GM19238 (cell line): ENCODE measurements at regions not wholly inside any gene's neighbourhood (a gene's known extent, or its start where the extent isn't known, plus 50 kb on each side); places are given as distances from the start of the nearest gene placed in this dataset.
"Not testable (repeated sequence)": the region's sequence is repeated elsewhere in the genome, so short reads cannot be mapped to it uniquely, and the experiment has no call there.

Experiments
- DNase-seq: peaks from one replicate; pipeline ENCODE4 v3.0.0; 2011; ENCODE audit warnings: low spot score; ENCODE audit not compliant: insufficient read length

- peak; percentile 11 for DNase-seq
These were observed 252.6 kb upstream of the ANKRD30A start for GRCh38 chr10:36872702-36873393.

- DNase-seq: no peak
These were observed 284.6 kb upstream of the ANKRD30A start for GRCh38 chr10:36840788-36841187.

- DNase-seq: no peak
These were observed 288.0 kb upstream of the ANKRD30A start for GRCh38 chr10:36837416-36837815.

GRCh38 chr10:36819781-36820180 lies 305.6 kb upstream of the ANKRD30A start:
- no peak for DNase-seq

GRCh38 chr10:36817898-36818297 lies 307.5 kb upstream of the ANKRD30A start:
- no peak for DNase-seq

GRCh38 chr10:36808625-36809362 lies 316.6 kb upstream of the ANKRD30A start:
- DNase-seq: no peak

GRCh38 chr10:36803229-36803628 lies 322.2 kb upstream of the ANKRD30A start:
- DNase-seq: no peak

- DNase-seq: no peak
These were observed 322.8 kb upstream of the ANKRD30A start for GRCh38 chr10:36802490-36803153.

GRCh38 chr10:36801660-36802059 lies 323.7 kb upstream of the ANKRD30A start:
- no peak for DNase-seq

- DNase-seq: no peak
These were observed 330.4 kb upstream of the ANKRD30A start for GRCh38 chr10:36794981-36795380.

- DNase-seq: no peak
These were observed 335.4 kb upstream of the ANKRD30A start for GRCh38 chr10:36789974-36790373.

GRCh38 chr10:36788152-36788551 lies 337.2 kb upstream of the ANKRD30A start:
- no peak for DNase-seq

- no peak for DNase-seq
These were observed 342.0 kb upstream of the ANKRD30A start for GRCh38 chr10:36783400-36783799.

- no peak for DNase-seq
These were observed 343.8 kb upstream of the ANKRD30A start for GRCh38 chr10:36781570-36781969.

GRCh38 chr10:36780158-36780557 lies 345.2 kb upstream of the ANKRD30A start:
- DNase-seq: no peak

- DNase-seq: no peak
These were observed 346.1 kb upstream of the ANKRD30A start for GRCh38 chr10:36779238-36779846.

GRCh38 chr10:36778651-36779050 lies 346.7 kb upstream of the ANKRD30A start:
- no peak for DNase-seq

- no peak for DNase-seq
These were observed 351.7 kb upstream of the ANKRD30A start for GRCh38 chr10:36773652-36774051.

GRCh38 chr10:36771725-36772124 lies 353.7 kb upstream of the ANKRD30A start:
- no peak for DNase-seq

GRCh38 chr10:36769741-36770140 lies 355.7 kb upstream of the ANKRD30A start:
- not testable (repeated sequence) for DNase-seq

GRCh38 chr10:36766940-36767339 lies 358.5 kb upstream of the ANKRD30A start:
- no peak for DNase-seq

- DNase-seq: no peak
These were observed 359.0 kb upstream of the ANKRD30A start for GRCh38 chr10:36766415-36766810.
